Activated CD4-positive, alpha-beta memory T cell treated with anti-CD3 and anti-CD28 coated beads, Interleukin-2, amount 10 ng/mL, durations not matched to agents 7 days and 5 days (primary cell): ENCODE measurements at regions not wholly inside any gene's neighbourhood (a gene's known extent, or its start where the extent isn't known, plus 50 kb on each side); places are given as distances from the start of the nearest gene placed in this dataset.

ENCODE experiments used
- CTCF ChIA-PET: fragments of 350-600 bp; sonication (Branson Sonifier 250); formaldehyde crosslinking; loops from one replicate; lab custom pipeline; 2021; ENCODE audit warnings: antibody characterized with exemption, inconsistent platforms; lab: Charles Lee
- POLR2A ChIA-PET: fragments of 350-600 bp; sonication (Branson Sonifier 250); formaldehyde crosslinking; loops from one replicate; lab custom pipeline; 2021; ENCODE audit warnings: antibody characterized with exemption; lab: Charles Lee
- DNase-seq: peaks from one replicate; pipeline ENCODE4 v3.0.0-alpha.2; 2020
- H3K27ac Mint-ChIP-seq: one replicate; pipeline ENCODE4 v1.8.0; 2021; ENCODE audit warnings: mild to moderate bottlenecking, mixed read lengths
- H3K27me3 Mint-ChIP-seq: one replicate; pipeline ENCODE4 v1.8.0; 2021; ENCODE audit warnings: mixed read lengths
- H3K36me3 Mint-ChIP-seq: one replicate; pipeline ENCODE4 v1.8.0; 2021; ENCODE audit warnings: low read depth, mixed read lengths
- H3K4me1 Mint-ChIP-seq: one replicate; pipeline ENCODE4 v1.8.0; 2021; ENCODE audit warnings: mixed read lengths
- H3K4me3 Mint-ChIP-seq: one replicate; pipeline ENCODE4 v1.8.0; 2021; ENCODE audit warnings: mild to moderate bottlenecking, mixed read lengths
- H3K9me3 Mint-ChIP-seq: one replicate; pipeline ENCODE4 v1.8.0; 2021; ENCODE audit warnings: mixed read lengths

DNA sequence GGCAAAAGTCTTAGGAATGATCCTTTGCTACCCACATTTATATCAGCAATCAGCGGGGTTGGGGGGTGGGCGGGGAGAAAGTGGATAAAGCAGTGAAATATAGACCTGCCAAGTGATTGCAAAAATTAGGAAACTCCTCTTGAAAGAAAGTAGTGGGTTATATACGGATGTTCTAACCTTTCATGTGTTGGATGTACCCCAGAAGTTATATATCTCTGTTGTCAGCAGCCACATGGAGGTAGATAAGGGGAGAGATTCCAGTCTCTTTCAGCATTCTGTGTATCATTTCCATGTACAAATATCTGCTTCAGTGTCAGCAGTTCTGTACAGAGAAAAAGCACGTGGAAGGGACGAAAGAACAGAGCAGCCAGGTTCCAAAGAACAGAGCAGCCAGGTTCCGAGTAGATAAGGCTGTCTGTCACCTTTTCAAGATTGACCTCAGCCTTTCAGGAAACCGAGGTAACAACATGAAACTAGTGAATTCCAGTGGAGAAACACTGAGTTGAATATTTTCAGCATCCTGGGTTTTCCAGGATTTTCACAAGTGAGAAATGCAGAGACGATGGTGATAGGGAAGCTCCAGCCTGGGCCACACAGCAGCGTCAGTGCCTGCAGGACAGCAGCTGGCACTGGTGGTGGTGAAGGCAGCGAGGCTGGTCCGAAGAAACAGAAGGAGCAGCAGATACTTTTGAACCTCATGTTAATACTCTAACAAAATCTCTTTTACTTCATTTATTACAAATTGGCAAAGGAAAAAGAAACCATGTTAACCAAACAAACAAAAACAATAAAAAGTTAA is 212.3 kb downstream of the C7orf25 start:
- ChIA-PET POLR2A (no interaction called here), CTCF (no interaction called here)

DNA sequence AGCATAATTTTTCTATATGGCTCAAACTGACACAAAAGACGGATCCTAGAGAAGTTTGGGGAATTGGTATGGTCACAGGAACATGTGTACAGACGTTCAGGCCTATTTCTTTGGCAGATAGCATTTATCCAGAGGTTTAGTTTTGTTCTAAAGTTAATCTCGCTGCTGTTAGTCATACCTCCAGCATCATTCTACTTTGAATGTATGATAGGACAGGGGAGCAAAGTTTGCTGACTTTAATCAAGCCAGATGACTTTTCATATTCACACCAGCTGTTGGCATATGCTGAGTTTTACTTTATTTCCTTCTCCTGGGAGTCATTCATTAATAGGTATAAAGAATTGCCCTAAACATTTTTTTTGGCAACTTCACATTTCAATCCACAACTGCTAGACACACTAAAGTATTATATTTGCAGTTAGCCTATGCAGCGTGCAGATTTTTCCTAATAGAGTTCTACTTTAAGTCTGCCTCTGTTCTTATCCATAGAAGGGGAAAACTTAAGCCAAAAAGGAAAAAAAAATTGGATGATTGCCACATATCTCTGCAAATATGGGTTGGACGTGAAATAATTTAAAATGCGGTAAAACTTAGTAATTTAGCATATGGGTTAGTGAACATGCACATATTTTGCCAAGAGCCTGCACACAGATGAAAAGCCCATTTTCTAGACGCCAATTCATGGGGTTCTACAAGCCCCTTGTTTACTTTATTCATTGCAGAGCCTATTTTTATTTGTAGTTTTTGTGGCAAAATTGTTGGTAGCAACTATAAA is 213.1 kb downstream of the C7orf25 start:
- POLR2A ChIA-PET, result no interaction called here
- H3K9me3 Mint-ChIP-seq, result no peaks in the 10 kb centered on the region
- no peak for DNase-seq
- no peak overlapping the region for H3K27ac Mint-ChIP-seq
- no peaks in the 10 kb centered on the region for H3K4me1 Mint-ChIP-seq
- H3K27me3 Mint-ChIP-seq, result no peaks in the 10 kb centered on the region
- no peak overlapping the region for H3K4me3 Mint-ChIP-seq
- H3K36me3 Mint-ChIP-seq, result no peaks in the 10 kb centered on the region
- CTCF ChIA-PET, result no interaction called here

More for the DNA sequence above, 212.3 kb downstream of the C7orf25 start:
- no peak overlapping the region for H3K27ac Mint-ChIP-seq
- no peak for DNase-seq
- no peaks in the 10 kb centered on the region for H3K9me3 Mint-ChIP-seq
- no peaks in the 10 kb centered on the region for H3K27me3 Mint-ChIP-seq
- H3K36me3 Mint-ChIP-seq, result no peaks in the 10 kb centered on the region
- H3K4me1 Mint-ChIP-seq, result no peaks in the 10 kb centered on the region
- H3K4me3 Mint-ChIP-seq, result no peak overlapping the region

DNA sequence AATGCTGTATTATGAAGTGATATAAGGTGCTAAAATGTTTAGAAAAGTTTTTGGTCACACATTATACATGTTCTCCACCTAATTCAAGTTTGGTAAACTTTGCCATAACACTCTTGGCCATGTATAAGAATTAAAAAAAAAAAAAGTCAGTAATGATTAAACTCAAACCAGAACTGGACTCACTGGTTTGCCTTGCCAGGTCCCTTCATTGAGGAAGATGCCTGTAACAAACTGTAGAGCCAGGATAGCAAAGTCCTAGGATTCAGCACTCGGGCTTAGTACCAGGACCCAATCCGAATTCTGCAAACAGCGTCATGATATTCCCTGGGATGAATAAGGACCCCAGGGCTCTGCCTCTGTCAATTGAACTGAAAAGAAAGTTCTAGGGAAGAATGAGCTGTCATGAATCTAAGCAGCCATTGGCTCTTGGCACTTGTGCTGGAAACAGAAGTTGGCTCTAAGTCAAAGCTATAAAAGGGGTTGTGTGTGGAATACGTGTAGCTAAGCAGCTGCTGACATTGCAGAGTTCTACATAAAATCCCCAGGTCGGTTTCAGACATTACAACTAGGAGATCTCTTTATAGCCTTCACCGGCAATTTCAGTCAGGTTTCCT is 216.9 kb downstream of the C7orf25 start:
- no peak for DNase-seq
- CTCF ChIA-PET, result no interaction called here
- Mint-ChIP-seq H3K4me1 (no peaks in the 10 kb centered on the region), H3K4me3 (no peak overlapping the region), H3K27ac (no peak overlapping the region), H3K36me3 (no peaks in the 10 kb centered on the region), H3K27me3 (no peaks in the 10 kb centered on the region), H3K9me3 (no peaks in the 10 kb centered on the region)
- POLR2A ChIA-PET, result no interaction called here

DNA sequence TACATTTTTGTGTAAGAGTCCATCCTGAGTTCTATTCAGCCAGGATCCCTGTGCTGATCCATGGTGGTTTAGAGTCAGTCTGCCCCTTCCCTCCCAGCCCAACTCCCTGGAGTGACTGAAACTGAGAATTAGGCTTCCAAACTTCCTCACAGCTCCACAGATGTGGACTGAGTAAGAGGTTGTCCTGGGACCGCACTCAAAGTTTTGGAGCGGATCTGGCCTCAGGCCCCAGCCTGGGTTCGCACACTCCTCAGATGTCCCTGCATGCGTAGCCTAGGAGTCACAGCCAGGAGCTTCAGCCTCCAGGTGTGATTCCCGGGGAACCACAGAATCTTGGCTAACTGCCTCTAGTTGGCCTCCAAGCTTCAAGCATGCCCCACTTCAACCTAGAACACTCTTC is 218.1 kb downstream of the C7orf25 start:
- ChIA-PET POLR2A (no interaction called here), CTCF (no interaction called here)
- no peaks in the 10 kb centered on the region for H3K36me3 Mint-ChIP-seq
- DNase-seq, result no peak
- H3K4me1 Mint-ChIP-seq, result no peaks in the 10 kb centered on the region
- no peak overlapping the region for H3K4me3 Mint-ChIP-seq
- no peak overlapping the region for H3K27ac Mint-ChIP-seq
- H3K27me3 Mint-ChIP-seq, result no peaks in the 10 kb centered on the region
- H3K9me3 Mint-ChIP-seq, result no peaks in the 10 kb centered on the region

DNA sequence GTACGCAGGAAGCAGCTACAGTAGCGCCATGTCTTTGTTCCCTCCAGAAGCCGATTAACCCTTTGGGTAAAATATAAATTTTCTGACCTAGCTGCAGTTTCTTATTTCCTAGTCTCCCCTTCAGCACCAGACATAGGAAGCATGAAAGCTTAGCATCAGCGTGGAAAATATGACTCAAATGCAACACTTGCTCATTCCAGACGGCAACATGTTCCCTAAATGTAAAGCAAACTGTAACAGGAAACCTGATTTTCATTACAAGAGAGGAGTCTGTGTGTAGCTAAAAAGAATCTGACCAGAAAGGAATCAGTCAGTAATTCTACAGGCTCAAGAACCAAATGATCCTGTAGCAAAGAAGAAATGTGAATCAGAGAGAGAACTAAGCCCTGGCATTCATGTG is 219.2 kb downstream of the C7orf25 start:
- Mint-ChIP-seq H3K27me3 (no peaks in the 10 kb centered on the region), H3K9me3 (no peaks in the 10 kb centered on the region), H3K4me1 (no peaks in the 10 kb centered on the region), H3K4me3 (no peak overlapping the region), H3K27ac (no peak overlapping the region), H3K36me3 (no peaks in the 10 kb centered on the region)
- no peak for DNase-seq
- CTCF ChIA-PET, result interaction anchor here (0.9 kb wide), 1 partner anchor 53 kb away, joined by 3 read pairs; no protein-coding TSS in a partner anchor
- POLR2A ChIA-PET, result no interaction called here

DNA sequence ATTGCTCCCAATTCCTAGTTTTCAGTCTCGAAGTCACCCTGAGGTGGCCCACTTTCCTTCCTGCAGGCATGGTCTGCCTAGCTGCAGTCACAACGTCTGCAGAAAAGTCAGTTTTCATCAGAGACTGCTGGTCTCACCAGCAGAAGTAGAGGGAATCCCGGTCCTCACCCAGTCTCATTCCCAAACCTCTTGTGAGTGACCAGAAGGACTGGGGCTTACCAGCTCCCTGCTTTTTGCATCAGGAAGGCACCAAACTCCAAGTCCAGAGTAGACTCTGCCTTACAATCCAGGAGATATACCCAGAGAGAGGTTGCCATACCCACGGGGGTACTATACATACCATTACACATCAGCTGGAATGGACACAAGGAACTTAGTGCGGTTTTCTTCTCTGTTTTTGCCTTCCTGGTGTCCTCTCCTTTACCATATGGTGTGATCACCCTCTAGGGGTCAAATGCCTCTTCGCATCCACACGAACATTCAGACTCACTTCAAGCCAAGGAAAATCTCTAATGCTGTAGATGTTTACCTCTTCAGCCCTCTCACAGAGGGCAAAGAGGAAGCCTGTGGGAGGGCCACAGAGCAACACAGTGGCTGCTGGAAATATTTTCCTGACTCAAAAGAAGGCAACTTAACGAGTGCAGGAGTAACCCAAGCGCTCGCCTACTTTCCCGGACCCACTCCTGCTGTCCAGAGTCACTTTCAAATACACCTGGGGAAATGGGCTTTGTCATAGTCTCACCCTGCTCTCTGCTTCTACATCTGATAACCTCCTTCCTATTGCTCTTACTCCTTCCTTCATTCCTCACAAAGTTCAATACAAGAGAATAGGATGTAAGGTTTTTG is 220.9 kb downstream of the C7orf25 start:
- no peak overlapping the region for H3K4me3 Mint-ChIP-seq
- H3K27me3 Mint-ChIP-seq, result no peaks in the 10 kb centered on the region
- CTCF ChIA-PET, result no interaction called here
- no peaks in the 10 kb centered on the region for H3K4me1 Mint-ChIP-seq
- no peak for DNase-seq
- no peak overlapping the region for H3K27ac Mint-ChIP-seq
- POLR2A ChIA-PET, result no interaction called here
- H3K36me3 Mint-ChIP-seq, result no peaks in the 10 kb centered on the region
- H3K9me3 Mint-ChIP-seq, result no peaks in the 10 kb centered on the region

DNA sequence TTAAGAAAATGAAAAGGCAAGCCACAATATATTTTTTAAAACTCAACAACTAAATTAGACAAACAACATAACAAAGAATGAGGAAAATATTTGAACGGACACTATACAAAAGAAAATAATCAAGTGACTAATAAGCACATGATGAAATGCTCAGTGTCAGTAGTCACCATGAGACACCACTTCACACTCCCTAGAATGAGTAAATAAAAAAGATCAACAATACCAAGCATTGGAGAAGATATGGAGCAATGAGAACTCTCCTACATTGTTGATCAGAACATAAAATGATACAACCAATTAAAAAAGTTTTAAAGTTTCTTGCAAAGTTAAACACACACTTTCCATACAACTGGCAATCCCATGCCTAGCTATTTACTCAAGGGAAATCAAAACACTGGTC is 222.2 kb downstream of the C7orf25 start:
- Mint-ChIP-seq H3K9me3 (no peaks in the 10 kb centered on the region), H3K4me3 (no peak overlapping the region), H3K4me1 (no peaks in the 10 kb centered on the region), H3K27ac (no peak overlapping the region), H3K36me3 (no peaks in the 10 kb centered on the region), H3K27me3 (no peaks in the 10 kb centered on the region)
- no peak for DNase-seq
- ChIA-PET POLR2A (no interaction called here), CTCF (no interaction called here)

DNA sequence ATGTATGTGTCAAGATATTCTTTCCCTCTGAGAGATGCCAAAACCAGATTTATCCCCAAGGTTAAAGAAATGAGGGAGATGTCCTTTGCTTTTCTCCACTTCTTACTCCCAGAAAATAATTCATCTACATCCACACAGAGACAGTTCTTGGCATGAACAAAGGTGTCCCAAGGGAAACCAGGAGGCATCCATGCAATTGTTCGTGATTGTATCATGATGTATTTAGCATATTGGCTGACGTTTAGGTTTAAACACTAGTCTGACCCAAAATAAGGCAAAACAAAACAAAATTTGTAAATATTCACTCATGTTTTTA is 223.9 kb downstream of the C7orf25 start:
- Mint-ChIP-seq H3K27ac (no peak overlapping the region), H3K36me3 (no peaks in the 10 kb centered on the region), H3K4me3 (no peak overlapping the region), H3K4me1 (no peaks in the 10 kb centered on the region), H3K9me3 (no peaks in the 10 kb centered on the region), H3K27me3 (no peaks in the 10 kb centered on the region)
- CTCF ChIA-PET, result no interaction called here
- POLR2A ChIA-PET, result no interaction called here
- no peak for DNase-seq

DNA sequence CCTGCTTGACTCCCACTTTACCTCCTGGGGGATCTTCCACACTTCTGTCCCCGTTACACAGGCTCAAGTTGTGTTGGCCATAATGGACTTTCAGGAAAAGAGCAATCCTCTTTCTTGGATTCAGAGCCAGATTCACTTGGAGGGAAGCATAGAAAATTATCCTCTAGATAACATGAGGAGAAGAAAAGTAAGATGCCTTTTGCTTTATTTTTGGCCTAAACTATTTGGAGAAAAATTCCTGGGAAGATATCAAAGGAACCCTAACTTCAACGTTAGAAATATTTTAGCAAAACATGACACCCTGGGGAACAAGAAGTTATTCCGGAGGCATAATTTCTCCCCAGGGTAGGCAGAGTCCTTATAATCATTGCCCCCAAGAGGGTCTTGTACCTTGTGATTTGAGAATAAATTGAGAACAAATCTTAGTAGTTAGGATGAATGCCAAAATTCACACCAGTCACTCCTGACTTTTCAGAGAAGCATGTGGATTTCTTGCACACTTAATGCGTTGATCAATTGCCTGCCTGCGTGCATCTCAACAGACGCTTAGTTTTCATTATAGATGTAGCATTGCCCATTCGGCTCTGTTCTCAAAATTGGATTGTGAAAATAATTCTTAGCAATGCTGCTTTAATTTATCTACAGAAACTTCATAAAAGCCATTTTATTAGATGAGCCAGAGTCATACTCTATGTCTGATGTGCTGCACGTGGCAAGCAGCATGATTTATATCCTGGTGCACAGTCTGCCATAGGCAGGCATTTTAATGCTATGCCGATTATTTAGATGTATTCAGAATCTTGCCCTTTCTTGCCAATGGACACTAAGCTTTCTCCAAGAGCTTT is 224.4 kb downstream of the C7orf25 start:
- Mint-ChIP-seq H3K9me3 (no peaks in the 10 kb centered on the region), H3K27ac (no peak overlapping the region), H3K27me3 (no peaks in the 10 kb centered on the region), H3K4me3 (no peak overlapping the region), H3K36me3 (no peaks in the 10 kb centered on the region), H3K4me1 (no peaks in the 10 kb centered on the region)
- CTCF ChIA-PET, result no interaction called here
- POLR2A ChIA-PET, result no interaction called here
- no peak for DNase-seq

DNA sequence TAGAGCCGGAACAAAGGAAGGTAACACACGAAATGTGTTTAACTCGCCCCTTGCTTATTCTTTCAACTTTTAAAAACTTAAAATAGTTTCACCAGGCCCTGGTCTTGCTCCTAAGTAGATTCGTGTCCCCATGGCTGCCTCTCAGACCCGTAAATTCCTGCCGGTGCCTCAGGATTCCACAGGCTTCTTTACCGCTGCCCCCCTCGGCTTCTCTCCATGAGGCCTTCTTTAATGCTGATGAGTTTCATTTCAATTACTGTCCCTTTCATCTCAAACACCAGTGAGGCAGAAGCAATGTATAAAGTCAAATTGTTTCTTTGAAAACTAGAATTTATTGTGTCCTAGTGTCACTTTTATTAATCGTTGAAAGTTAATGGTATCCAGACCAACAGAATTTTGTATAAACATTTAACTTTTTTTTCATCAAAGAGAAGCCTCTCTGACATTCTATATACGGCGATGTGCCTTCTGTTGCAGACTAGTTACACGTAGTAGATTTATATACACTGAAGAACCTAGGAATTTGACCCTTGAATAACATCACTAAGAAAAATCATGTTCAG is 225.2 kb downstream of the C7orf25 start:
- Mint-ChIP-seq H3K9me3 (no peaks in the 10 kb centered on the region), H3K4me3 (no peak overlapping the region), H3K36me3 (no peaks in the 10 kb centered on the region), H3K4me1 (no peaks in the 10 kb centered on the region), H3K27ac (no peak overlapping the region), H3K27me3 (no peaks in the 10 kb centered on the region)
- POLR2A ChIA-PET, result no interaction called here
- CTCF ChIA-PET, result no interaction called here
- DNase-seq, result no peak

DNA sequence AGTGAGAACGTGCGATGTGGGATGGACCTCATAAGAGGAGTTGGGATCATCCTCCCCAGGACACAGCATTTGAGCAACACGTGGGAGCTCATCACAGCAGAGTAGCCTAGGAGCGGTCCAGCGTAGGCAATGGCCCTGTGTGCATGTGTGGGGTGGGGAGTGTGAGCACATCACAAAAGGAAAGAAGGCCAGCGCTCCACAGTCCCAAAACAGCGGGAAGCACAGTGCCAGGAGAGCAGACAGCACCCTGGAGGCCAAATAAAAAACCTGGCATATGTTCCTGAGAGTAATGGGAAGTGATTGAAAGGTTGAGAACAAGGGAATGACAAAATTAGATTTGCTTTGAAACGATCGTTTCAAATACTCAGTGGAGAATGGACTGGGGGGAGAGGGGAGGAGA is 226.0 kb downstream of the C7orf25 start:
- Mint-ChIP-seq H3K4me1 (no peaks in the 10 kb centered on the region), H3K36me3 (no peaks in the 10 kb centered on the region), H3K27ac (no peak overlapping the region), H3K9me3 (no peaks in the 10 kb centered on the region), H3K27me3 (no peaks in the 10 kb centered on the region), H3K4me3 (no peak overlapping the region)
- ChIA-PET POLR2A (no interaction called here), CTCF (no interaction called here)
- DNase-seq, result no peak
